ENCODE measurements at regions not wholly inside any gene's neighbourhood (a gene's known extent, or its start where the extent isn't known, plus 50 kb on each side); places are given as distances from the start of the nearest gene placed in this dataset.
"Not testable (repeated sequence)": the region's sequence is repeated elsewhere in the genome, so short reads cannot be mapped to it uniquely, and the experiment has no call there.

GRCh38 chr6:101113468-101114260, 232.5 kb upstream of the ASCC3 start:
- Mint-ChIP-seq H3K9me3 (no peaks in the 10 kb centered on the region), H3K27me3 (no peaks in the 10 kb centered on the region), H3K4me3 (no peak overlapping the region), H3K4me1 (no peaks in the 10 kb centered on the region), H3K36me3 (no peaks in the 10 kb centered on the region), H3K27ac (no peak overlapping the region)
- CTCF ChIA-PET, result no interaction called here
- DNase-seq, result no peak

- no peak overlapping the region for H3K4me3 Mint-ChIP-seq
- no peaks in the 10 kb centered on the region for H3K4me1 Mint-ChIP-seq
- no peaks in the 10 kb centered on the region for H3K9me3 Mint-ChIP-seq
- CTCF ChIA-PET, result no interaction called here
- no peak for DNase-seq
- no peaks in the 10 kb centered on the region for H3K27me3 Mint-ChIP-seq
- no peak overlapping the region for H3K27ac Mint-ChIP-seq
- no peaks in the 10 kb centered on the region for H3K36me3 Mint-ChIP-seq
These were observed 233.6 kb upstream of the ASCC3 start for GRCh38 chr6:101114703-101115102.

GRCh38 chr6:101116337-101116736, 235.2 kb upstream of the ASCC3 start:
- CTCF ChIA-PET, result no interaction called here
- no peaks in the 10 kb centered on the region for H3K9me3 Mint-ChIP-seq
- no peak overlapping the region for H3K4me3 Mint-ChIP-seq
- no peak overlapping the region for H3K27ac Mint-ChIP-seq
- no peaks in the 10 kb centered on the region for H3K4me1 Mint-ChIP-seq
- DNase-seq, result no peak
- H3K27me3 Mint-ChIP-seq, result no peaks in the 10 kb centered on the region
- no peaks in the 10 kb centered on the region for H3K36me3 Mint-ChIP-seq

GRCh38 chr6:101117393-101118135, 236.4 kb upstream of the ASCC3 start:
- DNase-seq, result no peak
- no peak overlapping the region for H3K27ac Mint-ChIP-seq
- no peaks in the 10 kb centered on the region for H3K36me3 Mint-ChIP-seq
- no peak overlapping the region for H3K4me3 Mint-ChIP-seq
- no peaks in the 10 kb centered on the region for H3K9me3 Mint-ChIP-seq
- H3K4me1 Mint-ChIP-seq, result no peaks in the 10 kb centered on the region
- no peaks in the 10 kb centered on the region for H3K27me3 Mint-ChIP-seq
- CTCF ChIA-PET, result no interaction called here

GRCh38 chr6:101118136-101118396, 236.9 kb upstream of the ASCC3 start:
- H3K4me1 Mint-ChIP-seq, result no peaks in the 10 kb centered on the region
- H3K27ac Mint-ChIP-seq, result no peak overlapping the region
- H3K4me3 Mint-ChIP-seq, result no peak overlapping the region
- CTCF ChIA-PET, result no interaction called here
- no peaks in the 10 kb centered on the region for H3K36me3 Mint-ChIP-seq
- no peaks in the 10 kb centered on the region for H3K9me3 Mint-ChIP-seq
- H3K27me3 Mint-ChIP-seq, result no peaks in the 10 kb centered on the region
- DNase-seq, result no peak

GRCh38 chr6:101120747-101121146, 239.6 kb upstream of the ASCC3 start:
- Mint-ChIP-seq H3K4me3 (no peak overlapping the region), H3K4me1 (no peaks in the 10 kb centered on the region), H3K9me3 (no peaks in the 10 kb centered on the region), H3K27ac (no peak overlapping the region), H3K36me3 (no peaks in the 10 kb centered on the region), H3K27me3 (no peaks in the 10 kb centered on the region)
- CTCF ChIA-PET, result no interaction called here
- no peak for DNase-seq

GRCh38 chr6:101125380-101125971, 244.3 kb upstream of the ASCC3 start:
- H3K27me3 Mint-ChIP-seq, result no peaks in the 10 kb centered on the region
- H3K4me1 Mint-ChIP-seq, result no peaks in the 10 kb centered on the region
- no peak overlapping the region for H3K4me3 Mint-ChIP-seq
- DNase-seq, result no peak
- no peaks in the 10 kb centered on the region for H3K36me3 Mint-ChIP-seq
- H3K9me3 Mint-ChIP-seq, result no peaks in the 10 kb centered on the region
- no peak overlapping the region for H3K27ac Mint-ChIP-seq
- CTCF ChIA-PET, result no interaction called here

- DNase-seq, result no peak
- Mint-ChIP-seq H3K27ac (no peak overlapping the region), H3K9me3 (no peaks in the 10 kb centered on the region), H3K4me1 (no peaks in the 10 kb centered on the region), H3K27me3 (no peaks in the 10 kb centered on the region), H3K4me3 (no peak overlapping the region), H3K36me3 (no peaks in the 10 kb centered on the region)
- CTCF ChIA-PET, result no interaction called here
These were observed 245.4 kb upstream of the ASCC3 start for GRCh38 chr6:101126501-101126900.

- Mint-ChIP-seq H3K4me1 (no peaks in the 10 kb centered on the region), H3K27ac (no peak overlapping the region), H3K27me3 (no peaks in the 10 kb centered on the region), H3K36me3 (no peaks in the 10 kb centered on the region), H3K4me3 (no peak overlapping the region), H3K9me3 (no peaks in the 10 kb centered on the region)
- CTCF ChIA-PET, result no interaction called here
- DNase-seq, result no peak
These were observed 248.7 kb upstream of the ASCC3 start for GRCh38 chr6:101129851-101130250.

- Mint-ChIP-seq H3K27ac (no peak overlapping the region), H3K9me3 (no peaks in the 10 kb centered on the region), H3K36me3 (no peaks in the 10 kb centered on the region), H3K4me1 (no peaks in the 10 kb centered on the region), H3K4me3 (no peak overlapping the region), H3K27me3 (no peaks in the 10 kb centered on the region)
- DNase-seq, result no peak
- CTCF ChIA-PET, result no interaction called here
These were observed 247.1 kb upstream of the GRIK2 start for GRCh38 chr6:101146389-101146788.

GRCh38 chr6:101150226-101150625, 243.3 kb upstream of the GRIK2 start:
- no peak overlapping the region for H3K4me3 Mint-ChIP-seq
- no peak for DNase-seq
- H3K36me3 Mint-ChIP-seq, result no peaks in the 10 kb centered on the region
- no peak overlapping the region for H3K27ac Mint-ChIP-seq
- CTCF ChIA-PET, result no interaction called here
- H3K27me3 Mint-ChIP-seq, result no peaks in the 10 kb centered on the region
- H3K9me3 Mint-ChIP-seq, result no peaks in the 10 kb centered on the region
- H3K4me1 Mint-ChIP-seq, result no peaks in the 10 kb centered on the region

GRCh38 chr6:101157638-101158037, 235.9 kb upstream of the GRIK2 start:
- H3K4me1 Mint-ChIP-seq, H3K36me3 Mint-ChIP-seq, H3K4me3 Mint-ChIP-seq, DNase-seq, CTCF ChIA-PET, H3K27me3 Mint-ChIP-seq, H3K27ac Mint-ChIP-seq, H3K9me3 Mint-ChIP-seq: not testable (repeated sequence)

- no peak for DNase-seq
- Mint-ChIP-seq H3K36me3 (no peaks in the 10 kb centered on the region), H3K4me3 (no peak overlapping the region), H3K27me3 (no peaks in the 10 kb centered on the region), H3K27ac (no peak overlapping the region), H3K4me1 (no peaks in the 10 kb centered on the region), H3K9me3 (peaks cover 2% of the 10 kb centered on the region)
- CTCF ChIA-PET, result no interaction called here
These were observed 229.9 kb upstream of the GRIK2 start for GRCh38 chr6:101163611-101164010.

- CTCF ChIA-PET, result no interaction called here
- H3K27ac Mint-ChIP-seq, result no peak overlapping the region
- DNase-seq, result no peak
- H3K36me3 Mint-ChIP-seq, result no peaks in the 10 kb centered on the region
- H3K4me1 Mint-ChIP-seq, result no peaks in the 10 kb centered on the region
- peaks cover 16% of the 10 kb centered on the region for H3K9me3 Mint-ChIP-seq
- no peaks in the 10 kb centered on the region for H3K27me3 Mint-ChIP-seq
- no peak overlapping the region for H3K4me3 Mint-ChIP-seq
These were observed 225.9 kb upstream of the GRIK2 start for GRCh38 chr6:101167638-101168037.

GRCh38 chr6:101171049-101171448, 222.5 kb upstream of the GRIK2 start:
- H3K4me3 Mint-ChIP-seq, CTCF ChIA-PET, H3K27ac Mint-ChIP-seq, DNase-seq, H3K4me1 Mint-ChIP-seq, H3K27me3 Mint-ChIP-seq, H3K36me3 Mint-ChIP-seq: not testable (repeated sequence)
- peaks cover 16% of the 10 kb centered on the region for H3K9me3 Mint-ChIP-seq
